ENCODE measurements at regions not wholly inside any gene's neighbourhood (a gene's known extent, or its start where the extent isn't known, plus 50 kb on each side); places are given as distances from the start of the nearest gene placed in this dataset.

DNA sequence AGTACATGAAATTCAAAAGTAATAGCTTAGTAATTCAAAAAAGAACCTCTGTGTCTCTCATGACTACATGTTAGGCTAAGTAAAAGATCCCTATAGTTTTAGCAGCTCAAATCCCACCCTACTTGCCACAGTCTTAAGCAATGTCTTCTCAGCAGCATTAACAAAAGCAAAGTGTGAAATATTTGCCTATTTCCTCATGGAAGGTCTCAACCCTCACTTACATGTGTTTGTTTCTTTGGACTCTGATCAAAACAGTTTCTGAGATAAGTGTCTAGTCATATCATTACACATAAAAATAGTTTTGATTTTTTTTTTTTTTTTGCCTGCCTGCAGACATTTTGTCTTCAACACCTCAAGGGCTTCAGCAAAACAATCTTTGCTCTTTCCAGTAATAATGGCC is 310.5 kb downstream of the CETN3 start:
- H2BK5ac ChIP-seq (ENCODE audit: low read length), result no peak overlapping the region
- no peak for DNase-seq (ENCODE audit: low spot score)

DNA sequence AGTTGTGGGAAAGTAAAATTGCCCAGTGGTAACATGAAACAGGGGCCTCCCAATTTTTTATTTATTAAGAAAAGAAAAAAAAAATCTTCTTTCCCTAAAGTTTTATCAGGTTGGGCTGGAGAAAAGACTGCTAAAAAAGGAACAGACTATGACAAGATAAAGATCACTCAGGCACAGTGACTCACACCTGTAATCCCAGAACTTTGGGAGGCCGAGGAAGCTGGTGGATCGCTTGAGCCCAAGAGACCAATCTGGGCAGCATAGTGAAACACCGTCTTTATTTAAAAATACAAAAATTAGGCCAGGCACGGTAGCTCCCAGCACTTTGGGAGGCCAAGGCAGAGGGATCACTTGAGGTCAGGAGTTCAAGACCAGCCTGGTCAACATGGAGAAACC is 312.5 kb downstream of the CETN3 start:
- Histone ChIP-seq H3K27me3 (ENCODE audit: control insufficient read depth in 3 of 3, insufficient read depth in 3 of 3, low read depth in 1 of 3, low read length in 3 of 3) (no peaks in the 10 kb centered on the region), H3K9me3 (replicated peaks in 1 of 2; ENCODE audit: control insufficient read depth in 2 of 2, insufficient read depth in 1 of 2, low read depth in 1 of 2, low read length in 2 of 2) (peaks cover 0 to 2% of the 10 kb centered on the region in 2 donors), H3K14ac (ENCODE audit: low read length) (no peak overlapping the region), H3K18ac (ENCODE audit: low read length) (no peak overlapping the region), H3K79me1 (ENCODE audit: low read depth, low read length) (no peaks in the 10 kb centered on the region), H3K27ac (replicated peaks; ENCODE audit: low read length) (no peak overlapping the region), H4K8ac (ENCODE audit: low read depth, low read length) (no peak overlapping the region), H3K4me3 (ENCODE audit: low read length in 2 of 2) (no peak overlapping the region), H3K23ac (ENCODE audit: low read depth, low read length, poor library complexity) (no peak overlapping the region), H4K91ac (ENCODE audit: low read depth, low read length, poor library complexity) (no peak overlapping the region), H3K4ac (ENCODE audit: low read length) (no peak overlapping the region), H3K4me1 (ENCODE audit: control insufficient read depth in 2 of 2, insufficient read depth in 1 of 2, low read depth in 1 of 2, low read length in 2 of 2) (no peaks in the 10 kb centered on the region), H2BK120ac (ENCODE audit: low read depth, low read length) (no peak overlapping the region), H3K9ac (ENCODE audit: low read depth, low read length, poor library complexity) (no peak overlapping the region), H2BK12ac (ENCODE audit: low read length) (no peak overlapping the region), H2BK15ac (ENCODE audit: low read length) (no peak overlapping the region), H2BK5ac (ENCODE audit: low read length) (no peak overlapping the region), H3K36me3 (replicated peaks in 1 of 2; ENCODE audit: control insufficient read depth in 2 of 2, insufficient read depth in 2 of 2, low read length in 2 of 2) (no peaks in the 10 kb centered on the region), H3K4me2 (ENCODE audit: insufficient read depth, low read length, poor library complexity, severe bottlenecking) (no peak overlapping the region), H2AFZ (ENCODE audit: low read length) (no peak overlapping the region), H2AK5ac (ENCODE audit: low read depth, low read length) (no peak overlapping the region)
- WGBS, 2 donors (ENCODE audit: extremely low coverage in 2 of 2, insufficient read length in 2 of 2, insufficient replicate concordance in 1 of 2), result no CpG with 5 or more reads among the region's 4 CpGs
- DNase-seq (ENCODE audit: low spot score), result no peak

More for the DNA sequence above, 310.5 kb downstream of the CETN3 start:
- no peak overlapping the region for H3K14ac ChIP-seq (ENCODE audit: low read length)
- H2BK12ac ChIP-seq (ENCODE audit: low read length), result no peak overlapping the region
- no peak overlapping the region for H2BK120ac ChIP-seq (ENCODE audit: low read depth, low read length)
- no peak overlapping the region for H3K4ac ChIP-seq (ENCODE audit: low read length)
- H3K9ac ChIP-seq (ENCODE audit: low read depth, low read length, poor library complexity), result no peak overlapping the region
- no peak overlapping the region for H3K4me3 ChIP-seq (ENCODE audit: low read length in 2 of 2)
- H2AK5ac ChIP-seq (ENCODE audit: low read depth, low read length), result no peak overlapping the region
- no peak overlapping the region for H3K23ac ChIP-seq (ENCODE audit: low read depth, low read length, poor library complexity)
- H3K4me2 ChIP-seq (ENCODE audit: insufficient read depth, low read length, poor library complexity, severe bottlenecking), result no peak overlapping the region
- H3K27ac ChIP-seq (replicated peaks; ENCODE audit: low read length), result no peak overlapping the region
- H4K8ac ChIP-seq (ENCODE audit: low read depth, low read length), result no peak overlapping the region
- H3K79me1 ChIP-seq (ENCODE audit: low read depth, low read length), result no peaks in the 10 kb centered on the region
- H3K27me3 ChIP-seq (ENCODE audit: control insufficient read depth in 3 of 3, insufficient read depth in 3 of 3, low read depth in 1 of 3, low read length in 3 of 3), result no peaks in the 10 kb centered on the region
- H4K91ac ChIP-seq (ENCODE audit: low read depth, low read length, poor library complexity), result no peak overlapping the region
- no peak overlapping the region for H3K18ac ChIP-seq (ENCODE audit: low read length)
- H3K4me1 ChIP-seq (ENCODE audit: control insufficient read depth in 2 of 2, insufficient read depth in 1 of 2, low read depth in 1 of 2, low read length in 2 of 2), result no peaks in the 10 kb centered on the region
- H2BK15ac ChIP-seq (ENCODE audit: low read length), result no peak overlapping the region
- no peaks in the 10 kb centered on the region for H3K36me3 ChIP-seq (replicated peaks in 1 of 2; ENCODE audit: control insufficient read depth in 2 of 2, insufficient read depth in 2 of 2, low read length in 2 of 2)
- H3K9me3 ChIP-seq (replicated peaks in 1 of 2; ENCODE audit: control insufficient read depth in 2 of 2, insufficient read depth in 1 of 2, low read depth in 1 of 2, low read length in 2 of 2), result peaks cover 0 to 3% of the 10 kb centered on the region in 2 donors
- no peak overlapping the region for H2AFZ ChIP-seq (ENCODE audit: low read length)

DNA sequence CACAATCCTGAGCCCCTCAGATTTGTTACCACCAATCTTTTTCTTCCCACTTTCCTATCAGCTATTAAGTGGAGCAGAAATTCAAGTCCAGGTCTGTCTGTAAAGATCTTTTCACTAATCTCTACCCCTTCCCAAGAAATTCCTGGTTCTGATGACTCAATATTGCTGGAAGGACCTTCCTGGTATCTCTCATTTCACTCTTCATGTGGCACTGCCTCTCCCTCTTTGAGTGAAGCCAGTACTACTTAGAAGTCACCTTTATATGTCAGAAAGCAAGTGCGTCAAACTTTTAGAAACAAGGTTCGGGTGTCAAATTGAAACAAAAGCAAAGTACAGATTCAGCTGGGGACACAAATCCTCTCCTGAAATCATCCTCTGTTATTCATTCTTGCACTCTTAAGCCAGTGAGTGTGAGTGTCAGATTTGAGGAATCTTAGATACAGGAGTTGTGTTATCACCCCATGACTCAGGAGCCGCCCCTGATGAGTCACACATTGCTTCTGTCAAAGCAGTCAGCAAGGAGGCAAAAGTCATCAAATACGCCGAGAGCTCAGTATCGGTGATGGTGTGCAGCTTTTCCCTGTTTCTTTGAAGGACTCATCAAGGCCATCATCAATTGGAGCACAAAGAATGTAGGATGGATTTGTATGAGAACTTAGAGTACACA is 313.0 kb downstream of the CETN3 start:
- H4K8ac ChIP-seq (ENCODE audit: low read depth, low read length), result no peak overlapping the region
- H4K91ac ChIP-seq (ENCODE audit: low read depth, low read length, poor library complexity), result no peak overlapping the region
- H2BK15ac ChIP-seq (ENCODE audit: low read length), result no peak overlapping the region
- H3K36me3 ChIP-seq (replicated peaks in 1 of 2; ENCODE audit: control insufficient read depth in 2 of 2, insufficient read depth in 2 of 2, low read length in 2 of 2), result no peaks in the 10 kb centered on the region
- H3K18ac ChIP-seq (ENCODE audit: low read length), result no peak overlapping the region
- no peak overlapping the region for H2AK5ac ChIP-seq (ENCODE audit: low read depth, low read length)
- H3K4me3 ChIP-seq (ENCODE audit: low read length in 2 of 2), result no peak overlapping the region
- H3K4me2 ChIP-seq (ENCODE audit: insufficient read depth, low read length, poor library complexity, severe bottlenecking), result no peak overlapping the region
- H3K23ac ChIP-seq (ENCODE audit: low read depth, low read length, poor library complexity), result no peak overlapping the region
- no peak overlapping the region for H2BK12ac ChIP-seq (ENCODE audit: low read length)
- H2AFZ ChIP-seq (ENCODE audit: low read length), result peak overlapping the region; percentile 46
- H3K4ac ChIP-seq (ENCODE audit: low read length), result no peak overlapping the region
- no peak overlapping the region for H3K27ac ChIP-seq (replicated peaks; ENCODE audit: low read length)
- no peaks in the 10 kb centered on the region for H3K27me3 ChIP-seq (ENCODE audit: control insufficient read depth in 3 of 3, insufficient read depth in 3 of 3, low read depth in 1 of 3, low read length in 3 of 3)
- H3K9ac ChIP-seq (ENCODE audit: low read depth, low read length, poor library complexity), result no peak overlapping the region
- H2BK5ac ChIP-seq (ENCODE audit: low read length), result no peak overlapping the region
- H3K9me3 ChIP-seq (replicated peaks in 1 of 2; ENCODE audit: control insufficient read depth in 2 of 2, insufficient read depth in 1 of 2, low read depth in 1 of 2, low read length in 2 of 2), result no peaks in the 10 kb centered on the region
- H3K4me1 ChIP-seq (ENCODE audit: control insufficient read depth in 2 of 2, insufficient read depth in 1 of 2, low read depth in 1 of 2, low read length in 2 of 2), result no peaks in the 10 kb centered on the region
- no CpG with 5 or more reads among the region's 6 CpGs for WGBS, 2 donors (ENCODE audit: extremely low coverage in 2 of 2, insufficient read length in 2 of 2, insufficient replicate concordance in 1 of 2)
- no peaks in the 10 kb centered on the region for H3K79me1 ChIP-seq (ENCODE audit: low read depth, low read length)
- DNase-seq (ENCODE audit: low spot score), result peak; percentile 4
- H3K14ac ChIP-seq (ENCODE audit: low read length), result no peak overlapping the region
- no peak overlapping the region for H2BK120ac ChIP-seq (ENCODE audit: low read depth, low read length)

DNA sequence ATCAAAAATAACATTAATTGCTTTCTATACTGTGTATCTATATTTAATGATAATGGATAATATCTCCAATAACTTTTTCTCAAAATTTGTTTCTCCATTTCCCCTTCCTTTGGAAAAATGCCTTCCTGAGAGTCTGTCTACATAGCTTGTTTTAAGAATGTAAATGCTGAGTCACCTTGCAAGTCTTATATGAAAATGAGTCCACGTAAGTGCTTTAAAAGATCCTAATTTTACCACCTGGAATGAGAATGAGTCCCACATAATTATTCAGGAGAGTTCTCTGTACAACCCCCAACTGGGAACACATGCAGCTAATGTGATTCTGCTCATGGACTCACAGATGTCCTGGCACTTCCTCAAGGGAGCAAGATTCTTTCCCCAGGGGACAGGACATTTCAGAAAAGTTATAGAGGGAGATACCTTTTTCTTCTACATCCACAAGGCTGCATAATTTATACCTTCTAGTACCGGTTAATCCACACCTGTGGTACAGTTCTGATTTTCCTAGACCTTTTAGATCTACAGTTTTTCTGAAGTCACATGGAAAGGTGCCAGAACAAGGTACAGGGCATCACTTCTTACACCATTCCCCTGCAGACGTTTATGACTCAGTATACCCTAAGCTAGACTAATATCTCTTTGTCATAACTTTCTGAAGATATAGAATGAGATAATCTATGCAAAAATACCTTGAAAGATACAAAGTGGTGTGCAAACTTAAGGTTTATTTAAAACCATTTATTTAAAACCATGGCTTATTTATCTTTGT is 314.1 kb downstream of the CETN3 start:
- H3K27me3 ChIP-seq (ENCODE audit: control insufficient read depth in 3 of 3, insufficient read depth in 3 of 3, low read depth in 1 of 3, low read length in 3 of 3), result no peaks in the 10 kb centered on the region
- no CpG with 5 or more reads among the region's 3 CpGs for WGBS, 2 donors (ENCODE audit: extremely low coverage in 2 of 2, insufficient read length in 2 of 2, insufficient replicate concordance in 1 of 2)
- H3K18ac ChIP-seq (ENCODE audit: low read length), result no peak overlapping the region
- no peak overlapping the region for H2BK120ac ChIP-seq (ENCODE audit: low read depth, low read length)
- no peak overlapping the region for H3K14ac ChIP-seq (ENCODE audit: low read length)
- no peak overlapping the region for H3K9ac ChIP-seq (ENCODE audit: low read depth, low read length, poor library complexity)
- H3K4me3 ChIP-seq (ENCODE audit: low read length in 2 of 2), result no peak overlapping the region
- H4K91ac ChIP-seq (ENCODE audit: low read depth, low read length, poor library complexity), result no peak overlapping the region
- no peaks in the 10 kb centered on the region for H3K4me1 ChIP-seq (ENCODE audit: control insufficient read depth in 2 of 2, insufficient read depth in 1 of 2, low read depth in 1 of 2, low read length in 2 of 2)
- no peak overlapping the region for H2BK12ac ChIP-seq (ENCODE audit: low read length)
- no peak overlapping the region for H3K27ac ChIP-seq (replicated peaks; ENCODE audit: low read length)
- no peak overlapping the region for H2BK5ac ChIP-seq (ENCODE audit: low read length)
- no peak overlapping the region for H2BK15ac ChIP-seq (ENCODE audit: low read length)
- no peak overlapping the region for H3K4me2 ChIP-seq (ENCODE audit: insufficient read depth, low read length, poor library complexity, severe bottlenecking)
- no peak overlapping the region for H3K23ac ChIP-seq (ENCODE audit: low read depth, low read length, poor library complexity)
- no peak overlapping the region for H3K4ac ChIP-seq (ENCODE audit: low read length)
- H3K79me1 ChIP-seq (ENCODE audit: low read depth, low read length), result no peaks in the 10 kb centered on the region
- H3K9me3 ChIP-seq (replicated peaks in 1 of 2; ENCODE audit: control insufficient read depth in 2 of 2, insufficient read depth in 1 of 2, low read depth in 1 of 2, low read length in 2 of 2), result no peaks in the 10 kb centered on the region
- H4K8ac ChIP-seq (ENCODE audit: low read depth, low read length), result no peak overlapping the region
- H3K36me3 ChIP-seq (replicated peaks in 1 of 2; ENCODE audit: control insufficient read depth in 2 of 2, insufficient read depth in 2 of 2, low read length in 2 of 2), result no peaks in the 10 kb centered on the region
- H2AK5ac ChIP-seq (ENCODE audit: low read depth, low read length), result no peak overlapping the region
- no peak for DNase-seq (ENCODE audit: low spot score)
- H2AFZ ChIP-seq (ENCODE audit: low read length), result no peak overlapping the region

All from neuronal stem cell (in vitro differentiated cells).